H1 (cell line): ENCODE measurements at regions not wholly inside any gene's neighbourhood (a gene's known extent, or its start where the extent isn't known, plus 50 kb on each side); places are given as distances from the start of the nearest gene placed in this dataset.

Experiments used
- CTCF ChIA-PET: fragments of 300-600 bp; sonication (Branson Sonifier 250); formaldehyde crosslinking; loops from one replicate; lab custom pipeline; 2021; ENCODE audit not compliant: partially characterized antibody; lab: Charles Lee
- POLR2A ChIA-PET: fragments of 300-600 bp; sonication (Branson Sonifier 250); formaldehyde crosslinking; loops from one replicate; lab custom pipeline; 2021; ENCODE audit warnings: inconsistent platforms; ENCODE audit not compliant: partially characterized antibody; lab: Charles Lee
- DNase-seq, 2 experiments: peaks; one replicate each; pipeline versions ENCODE4 v3.0.0 to v3.0.0-alpha.2; 2010 to 2022; ENCODE audit warnings: low spot score in 2 of 2, low read depth in 1 of 2, mixed read lengths in 1 of 2
- FAIRE-seq: peaks from 2 replicates; lab custom pipeline; 2011; peaks lifted over from hg19 to GRCh38; lab: Jason Lieb, UNC
- H2AFZ ChIP-seq: 2 replicates; pipeline ENCODE4 v1.8.1; 2012; ENCODE audit warnings: low read length, inconsistent platforms
- H2AK5ac ChIP-seq: 2 replicates; pipeline ENCODE4 v1.6.1; 2013; ENCODE audit warnings: low read depth, low read length
- H2BK120ac ChIP-seq: replicated peaks from 2 replicates; pipeline ENCODE3; 2013; ENCODE audit warnings: low read depth, low read length, inconsistent platforms
- H2BK12ac ChIP-seq: 2 replicates; pipeline ENCODE4 v1.6.1; 2013; ENCODE audit warnings: low read depth, low read length
- H2BK15ac ChIP-seq: 2 replicates; pipeline ENCODE4 v1.6.1; 2013; ENCODE audit warnings: low read length
- H2BK20ac ChIP-seq: 2 replicates; pipeline ENCODE4 v1.6.1; 2013; ENCODE audit warnings: low read length
- H2BK5ac ChIP-seq: 2 replicates; pipeline ENCODE4 v1.6.1; 2013; ENCODE audit warnings: low read depth, low read length
- H3K14ac ChIP-seq: 2 replicates; pipeline ENCODE4 v1.6.1; 2013; ENCODE audit warnings: inconsistent platforms; ENCODE audit not compliant: insufficient read length
- H3K18ac ChIP-seq: 2 replicates; pipeline ENCODE4 v1.6.1; 2013; ENCODE audit warnings: low read length; ENCODE audit errors: extremely low read depth
- H3K23ac ChIP-seq: 2 replicates; pipeline ENCODE4 v1.6.1; 2013; ENCODE audit warnings: inconsistent platforms; ENCODE audit not compliant: insufficient read length
- H3K23me2 ChIP-seq: 2 replicates; pipeline ENCODE4 v1.6.1; 2013; ENCODE audit warnings: low read depth, low read length
- H3K27ac ChIP-seq: 2 replicates; pipeline ENCODE4 v1.6.1; 2011; ENCODE audit warnings: low read depth, low read length, inconsistent platforms
- H3K27me3 ChIP-seq, 4 experiments: replicated peaks in 1 of 4; 1 replicate in 1 of 4; 2 replicates in 3 of 4; pipeline versions ENCODE4 v1.6.1 to v1.8.1; 2011 to 2013; ENCODE audit warnings: low read length in 3 of 4, mild to moderate bottlenecking in 3 of 4, inconsistent platforms in 2 of 4, mixed read lengths in 2 of 4, moderate library complexity in 1 of 4; ENCODE audit not compliant: control insufficient read depth in 3 of 4, insufficient read depth in 3 of 4; ENCODE audit errors: extremely low read depth in 1 of 4
- H3K36me3 ChIP-seq, 4 experiments: 2 replicates each; pipeline versions ENCODE4 v1.6.1 to v1.8.1; 2011 to 2013; ENCODE audit warnings: mild to moderate bottlenecking in 4 of 4, low read length in 3 of 4, moderate library complexity in 2 of 4, control low read depth in 1 of 4, inconsistent platforms in 1 of 4; ENCODE audit not compliant: insufficient read depth in 4 of 4, control insufficient read depth in 2 of 4
- H3K4ac ChIP-seq: replicated peaks from 2 replicates; pipeline ENCODE3; 2013; ENCODE audit warnings: low read length, low read depth, mixed read lengths, inconsistent platforms; ENCODE audit not compliant: insufficient read length
- H3K4me1 ChIP-seq, 4 experiments: replicated peaks in 1 of 4; 1 replicate in 1 of 4; 2 replicates in 3 of 4; pipeline versions ENCODE4 v1.6.1 to v1.8.1; 2011 to 2013; ENCODE audit warnings: low read length in 3 of 4, inconsistent platforms in 2 of 4, mixed read lengths in 1 of 4; ENCODE audit not compliant: insufficient read depth in 4 of 4, control insufficient read depth in 3 of 4
- H3K4me2 ChIP-seq, 2 experiments: 2 replicates each; pipeline versions ENCODE4 v1.6.1 to v1.8.1; 2011 to 2013; ENCODE audit warnings: low read depth in 2 of 2, low read length in 2 of 2, control low read depth in 1 of 2, inconsistent platforms in 1 of 2, mild to moderate bottlenecking in 1 of 2; ENCODE audit not compliant: insufficient read depth in 1 of 2
- H3K4me3 ChIP-seq, 4 experiments: fragments of 200-600, 300-600 bp in 1 of 4; sonication (generic), shearing (Covaris generic), sonication (Bioruptor Twin) in 1 of 4; 2 replicates each; pipeline versions ENCODE4 v1.5.1 to v1.8.1; 2011 to 2016; ENCODE audit warnings: low read length in 4 of 4, low read depth in 3 of 4, control low read depth in 2 of 4, inconsistent platforms in 2 of 4, mild to moderate bottlenecking in 2 of 4, mixed read lengths in 1 of 4, moderate library complexity in 1 of 4; ENCODE audit not compliant: insufficient read depth in 2 of 4; ENCODE audit errors: extremely low read depth in 1 of 4
- H3K56ac ChIP-seq: replicated peaks from 2 replicates; pipeline ENCODE3; 2013; ENCODE audit warnings: low read depth, mild to moderate bottlenecking, mixed read lengths, low read length, inconsistent platforms; ENCODE audit not compliant: insufficient read length
- H3K79me1 ChIP-seq: 2 replicates; pipeline ENCODE4 v1.6.1; 2013; ENCODE audit warnings: low read depth, low read length, control low read depth
- H3K79me2 ChIP-seq, 2 experiments: 2 replicates each; pipeline versions ENCODE4 v1.6.1 to v1.8.1; 2012 to 2013; ENCODE audit warnings: low read length in 2 of 2, mild to moderate bottlenecking in 2 of 2, inconsistent platforms in 1 of 2; ENCODE audit not compliant: insufficient read depth in 2 of 2, control insufficient read depth in 1 of 2
- H3K9ac ChIP-seq, 4 experiments: replicated peaks in 1 of 4; 1 replicate in 1 of 4; 2 replicates in 3 of 4; pipeline versions ENCODE4 v1.6.1 to v1.8.1; 2011 to 2013; ENCODE audit warnings: low read depth in 3 of 4, low read length in 3 of 4, control low read depth in 2 of 4, mild to moderate bottlenecking in 2 of 4, moderate library complexity in 2 of 4, inconsistent platforms in 1 of 4; ENCODE audit errors: extremely low read depth in 1 of 4
- H3K9me3 ChIP-seq, 2 experiments: 2 replicates each; pipeline versions ENCODE4 v1.6.1 to v1.8.1; 2012 to 2013; ENCODE audit warnings: mild to moderate bottlenecking in 2 of 2, moderate library complexity in 2 of 2, control low read depth in 1 of 2, inconsistent platforms in 1 of 2, low read depth in 1 of 2, low read length in 1 of 2, mixed read lengths in 1 of 2; ENCODE audit not compliant: insufficient read depth in 2 of 2
- H4K20me1 ChIP-seq, 2 experiments: replicated peaks in 1 of 2; 2 replicates each; pipeline versions ENCODE3 to v1.8.1; 2011 to 2013; ENCODE audit warnings: inconsistent platforms in 2 of 2, low read length in 2 of 2, mild to moderate bottlenecking in 1 of 2; ENCODE audit not compliant: insufficient read depth in 2 of 2, control insufficient read depth in 1 of 2
- H4K5ac ChIP-seq: 2 replicates; pipeline ENCODE4 v1.6.1; 2013; ENCODE audit warnings: low read length, low read depth, mixed read lengths, inconsistent platforms; ENCODE audit not compliant: insufficient read length
- H4K8ac ChIP-seq: 2 replicates; pipeline ENCODE4 v1.8.0; 2013; ENCODE audit warnings: mild to moderate bottlenecking, moderate library complexity, low read length, inconsistent platforms; ENCODE audit not compliant: insufficient read depth; ENCODE audit errors: extremely low read depth
- H4K91ac ChIP-seq: replicated peaks from 2 replicates; pipeline ENCODE3; 2013; ENCODE audit warnings: low read length, mixed read lengths, inconsistent platforms; ENCODE audit not compliant: insufficient read length
- ASH2L ChIP-seq: fragments of 200-600, 300-600 bp; sonication (generic); IDR thresholded peaks from one replicate; pipeline ENCODE4 v1.7.1; 2017; ENCODE audit warnings: low read length
- CBX8 ChIP-seq: fragments of 300-800, 300-1000 bp; sonication (generic); IDR thresholded peaks from 2 replicates; pipeline ENCODE4 v1.7.1; 2016; ENCODE audit warnings: low read depth, low read length, borderline replicate concordance
- CTBP2 ChIP-seq: IDR thresholded peaks from 2 replicates; pipeline ENCODE4 v1.7.0; 2011; ENCODE audit warnings: borderline replicate concordance, mild to moderate bottlenecking, moderate library complexity, mixed read lengths, low read length; ENCODE audit not compliant: insufficient read depth, insufficient read length
- EP300 ChIP-seq, 2 experiments: IDR thresholded peaks; 1 replicate in 1 of 2; 2 replicates in 1 of 2; pipeline ENCODE4 v1.6.1; 2011 to 2012; ENCODE audit warnings: low read depth in 2 of 2, low read length in 2 of 2, mild to moderate bottlenecking in 2 of 2, borderline replicate concordance in 1 of 2, inconsistent platforms in 1 of 2, moderate library complexity in 1 of 2
- GABPA ChIP-seq: IDR thresholded peaks from 2 replicates; pipeline ENCODE4 v1.6.1; 2011; ENCODE audit warnings: mild to moderate bottlenecking, low read length, moderate library complexity, borderline replicate concordance; ENCODE audit not compliant: insufficient read depth
- GTF2F1 ChIP-seq: IDR thresholded peaks from 2 replicates; pipeline ENCODE4 v1.6.1; 2012; ENCODE audit warnings: low read depth, low read length, improper control_type of control experiment, borderline replicate concordance
- HDAC2 ChIP-seq, 2 experiments: fragments of 300-600 bp in 1 of 2; sonication (generic) in 1 of 2; IDR thresholded peaks; 2 replicates each; pipeline ENCODE4 v1.6.1; 2011 to 2012; ENCODE audit warnings: low read depth in 2 of 2, low read length in 2 of 2, mild to moderate bottlenecking in 2 of 2, moderate library complexity in 2 of 2, borderline replicate concordance in 1 of 2, inconsistent platforms in 1 of 2
- HDAC6 ChIP-seq: IDR thresholded peaks from one replicate; pipeline ENCODE4 v1.7.1; 2012; ENCODE audit warnings: low read depth, mild to moderate bottlenecking, inconsistent platforms, low read length, moderate library complexity
- MAFK ChIP-seq: IDR thresholded peaks from 2 replicates; pipeline ENCODE4 v1.6.1; 2012; ENCODE audit warnings: low read depth, mild to moderate bottlenecking, improper control_type of control experiment, low read length
- NANOG ChIP-seq: IDR thresholded peaks from 2 replicates; pipeline ENCODE4 v1.6.1; 2011; ENCODE audit warnings: low read length, low read depth, mild to moderate bottlenecking, inconsistent platforms; ENCODE audit not compliant: insufficient read depth, poor library complexity, severe bottlenecking
- RFX5 ChIP-seq: IDR thresholded peaks from 2 replicates; pipeline ENCODE4 v1.6.1; 2011; ENCODE audit warnings: low read depth, low read length, improper control_type of control experiment, borderline replicate concordance
- SIRT6 ChIP-seq: IDR thresholded peaks from one replicate; pipeline ENCODE4 v1.7.1; 2012; ENCODE audit warnings: low read length, inconsistent platforms
- SP2 ChIP-seq: IDR thresholded peaks from 2 replicates; pipeline ENCODE4 v1.6.1; 2012; ENCODE audit warnings: mild to moderate bottlenecking, low read length, inconsistent platforms
- SP4 ChIP-seq: IDR thresholded peaks from 2 replicates; pipeline ENCODE4 v1.6.1; 2012; ENCODE audit warnings: low read length, inconsistent platforms
- YY1 ChIP-seq: IDR thresholded peaks from 2 replicates; pipeline ENCODE4 v1.6.1; 2011; ENCODE audit warnings: low read depth, mild to moderate bottlenecking, low read length
- WGBS, 2 experiments: shearing (Covaris generic) in 1 of 2; methylation state at CpG; one replicate each; pipeline versions ENCODE4 v1.1.6 to v1.1.7; 2013 to 2015; ENCODE audit warnings: low lambda C conversion rate in 2 of 2, mixed read lengths in 2 of 2, inconsistent platforms in 1 of 2, low coverage in 1 of 2, missing lambda C conversion rate in 1 of 2; ENCODE audit not compliant: insufficient replicate concordance in 2 of 2, insufficient coverage in 1 of 2, insufficient read length in 1 of 2; ENCODE audit errors: extremely low coverage in 1 of 2, missing lambda C conversion rate in 1 of 2; 5-methylcytosine and 5-hydroxymethylcytosine counted together

DNA sequence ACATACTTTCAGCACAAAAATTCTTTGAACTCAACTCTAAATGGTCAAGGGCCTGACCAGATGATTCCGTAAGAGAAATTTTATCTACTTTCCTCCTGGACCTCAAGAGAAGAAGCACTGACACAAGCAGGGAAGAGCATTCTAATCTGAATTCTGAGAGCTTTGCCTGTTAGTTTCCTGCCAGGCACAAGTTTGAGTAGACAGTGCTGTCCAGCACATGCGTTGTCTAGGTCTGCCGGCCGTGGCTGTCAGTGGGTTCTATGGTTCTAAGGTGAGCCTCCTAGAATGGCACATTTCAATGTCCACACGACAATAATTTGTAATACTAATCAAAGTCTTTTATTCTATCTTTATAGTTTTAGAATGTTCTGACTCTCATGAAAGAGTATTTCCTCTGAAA is 91.9 kb downstream of the RFPL4B start:
- DNase-seq (no peak), FAIRE-seq (no peak)
- H3K79me1 ChIP-seq: no peaks in the 10 kb centered on the region
- H4K91ac ChIP-seq: no peak overlapping the region
- POLR2A ChIA-PET: no interaction called here
- no peaks in the 10 kb centered on the region for H4K20me1 ChIP-seq
- H3K18ac ChIP-seq: no peak overlapping the region
- WGBS, 2 experiments: 96% methylated on average over 5 of the region's 5 CpGs; no CpG with 5 or more reads in 1 of the 2 experiments
- CTCF ChIA-PET: interaction anchor here (1.0 kb wide), 1 partner anchor 9 kb away, joined by 3 read pairs; no protein-coding TSS in a partner anchor
- H3K23ac ChIP-seq: no peak overlapping the region
- H3K27me3 ChIP-seq: no peaks in the 10 kb centered on the region
- no peak overlapping the region for H2BK5ac ChIP-seq
- no peak overlapping the region for H3K27ac ChIP-seq
- no peak overlapping the region for H3K9ac ChIP-seq
- no peak overlapping the region for H3K14ac ChIP-seq
- H3K4me1 ChIP-seq: no peaks in the 10 kb centered on the region
- H3K4ac ChIP-seq: no peak overlapping the region
- H2BK20ac ChIP-seq: no peak overlapping the region
- no peak overlapping the region for H2BK12ac ChIP-seq
- H2BK120ac ChIP-seq: no peak overlapping the region
- no peak overlapping the region for H3K4me3 ChIP-seq
- no peaks in the 10 kb centered on the region for H3K23me2 ChIP-seq
- no peak overlapping the region for H3K4me2 ChIP-seq
- no peak overlapping the region for H4K5ac ChIP-seq
- H2AFZ ChIP-seq: no peak overlapping the region
- no peak overlapping the region for H4K8ac ChIP-seq
- H2BK15ac ChIP-seq: no peak overlapping the region
- no peaks in the 10 kb centered on the region for H3K79me2 ChIP-seq
- no peaks in the 10 kb centered on the region for H3K36me3 ChIP-seq
- H3K9me3 ChIP-seq: no peaks in the 10 kb centered on the region
- no peak overlapping the region for H2AK5ac ChIP-seq
- H3K56ac ChIP-seq: no peak overlapping the region
- TF ChIP-seq EP300 (IDR thresholded peaks at IDR 0.05; ENCODE audit: borderline replicate concordance in 1 of 2, low read depth in 2 of 2, low read length in 2 of 2) (no peak), SP4 (no peak), NANOG (no peak), HDAC6 (no peak), ASH2L (no peak), YY1 (no peak), CBX8 (no peak), GTF2F1 (no peak), GABPA (no peak), HDAC2 (IDR thresholded peaks at IDR 0.05; ENCODE audit: borderline replicate concordance in 1 of 2, low read depth in 2 of 2, low read length in 2 of 2) (no peak), CTBP2 (no peak), SIRT6 (no peak), SP2 (no peak), MAFK (no peak), RFX5 (no peak)
